KBM-7 (cell line): ENCODE measurements at regions not wholly inside any gene's neighbourhood (a gene's known extent, or its start where the extent isn't known, plus 50 kb on each side); places are given as distances from the start of the nearest gene placed in this dataset.

Source experiments
- DNase-seq: peaks from one replicate; pipeline ENCODE4 v3.0.0-alpha.2; 2015
- in situ Hi-C: fragments of 300-500 bp; cut with MboI; formaldehyde crosslinking; loops from 2 replicates; pipeline ENCODE4 v1.14.3; 2020; ENCODE audit warnings: low sequenced_read_pairs, low pct_unique_long_range_greater_than_20kb, mixed read lengths

GRCh38 chr2:148567716-148568115 is 76.8 kb upstream of the EPC2 start:
- in situ Hi-C loops = loop anchor here (25.0 kb wide), 1 partner anchor 420 kb away; no protein-coding TSS in a partner anchor
- no peak for DNase-seq

GRCh38 chr2:148568597-148568996 is 76.0 kb upstream of the EPC2 start:
- no peak for DNase-seq
- in situ Hi-C loops = loop anchor here (25.0 kb wide), 1 partner anchor 419 kb away; no protein-coding TSS in a partner anchor

DNA sequence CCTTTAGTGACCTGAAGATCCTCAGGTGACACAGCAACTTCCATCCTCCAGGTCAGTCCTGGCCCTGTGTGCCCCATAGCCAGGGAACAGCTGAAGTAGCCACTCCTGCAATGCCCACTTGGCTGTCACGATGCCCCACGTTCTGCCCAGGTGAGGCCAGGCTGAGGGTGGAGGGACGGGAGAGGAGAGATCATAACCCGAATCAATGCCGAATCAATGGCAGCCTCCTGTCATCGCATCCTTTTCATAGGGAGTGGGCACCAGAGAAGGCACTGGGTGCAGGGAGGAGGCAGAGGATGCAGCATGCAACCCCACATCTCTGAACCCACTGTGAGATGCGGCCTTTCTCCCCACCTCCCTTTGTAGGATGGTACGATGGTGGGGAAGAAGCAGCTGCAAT is 75.3 kb upstream of the EPC2 start:
- in situ Hi-C loops = loop anchor here (25.0 kb wide), 1 partner anchor 418 kb away; no protein-coding TSS in a partner anchor
- no peak for DNase-seq

DNA sequence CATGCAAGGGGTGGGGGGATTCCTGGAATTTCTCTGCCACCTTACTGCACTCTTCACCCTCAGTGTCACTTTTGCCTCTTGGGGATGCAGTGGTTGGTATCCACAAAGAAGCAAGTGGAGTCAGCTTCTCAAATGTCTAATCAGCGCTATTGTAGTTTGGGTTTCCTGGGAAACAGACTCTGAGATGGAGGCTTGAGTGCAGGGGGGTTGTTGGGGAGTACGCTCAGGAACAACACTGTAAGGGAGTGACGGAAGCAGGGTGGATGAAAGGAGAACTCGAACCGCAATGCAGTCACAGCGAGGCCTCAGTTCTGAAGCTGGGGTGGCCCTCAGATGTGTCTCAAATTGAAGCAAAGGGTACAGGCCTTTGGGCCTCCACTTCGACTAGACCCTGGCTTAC is 73.6 kb upstream of the EPC2 start:
- DNase-seq = no peak
- in situ Hi-C loops = loop anchor here (25.0 kb wide), 1 partner anchor 416 kb away; no protein-coding TSS in a partner anchor

DNA sequence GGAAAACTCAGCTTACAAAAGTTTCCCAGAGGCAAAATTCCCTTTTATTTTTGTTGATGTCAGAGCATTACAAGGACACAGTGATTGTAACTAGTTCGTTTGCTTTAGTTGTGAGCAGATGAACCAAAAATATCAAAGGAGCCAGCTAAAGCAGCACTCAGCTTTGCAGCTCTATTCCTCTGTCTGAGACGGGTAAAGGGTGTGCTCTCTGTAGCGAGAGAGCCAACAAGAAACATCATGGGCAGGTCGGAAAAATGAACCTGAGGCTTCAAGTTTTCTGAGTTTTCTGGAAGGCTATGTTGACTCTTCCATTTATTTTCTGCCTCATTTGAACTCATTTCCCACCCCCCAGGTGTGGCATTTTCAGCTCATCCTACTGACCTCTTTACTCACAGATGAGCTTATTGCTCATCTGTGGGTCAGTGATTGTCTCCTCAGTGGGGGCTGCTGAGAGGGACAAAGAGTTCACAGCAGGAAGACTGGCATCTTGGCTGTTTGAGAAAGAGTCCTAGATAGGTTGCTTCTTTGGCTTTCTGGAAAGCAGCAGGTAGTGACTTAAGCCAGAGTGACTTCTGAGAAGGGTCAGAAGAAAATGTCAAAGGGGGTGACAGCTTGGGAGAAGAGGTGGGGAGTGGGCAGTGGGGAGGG is 66.6 kb upstream of the EPC2 start:
- no peak for DNase-seq
- in situ Hi-C loops = no loop called here

DNA sequence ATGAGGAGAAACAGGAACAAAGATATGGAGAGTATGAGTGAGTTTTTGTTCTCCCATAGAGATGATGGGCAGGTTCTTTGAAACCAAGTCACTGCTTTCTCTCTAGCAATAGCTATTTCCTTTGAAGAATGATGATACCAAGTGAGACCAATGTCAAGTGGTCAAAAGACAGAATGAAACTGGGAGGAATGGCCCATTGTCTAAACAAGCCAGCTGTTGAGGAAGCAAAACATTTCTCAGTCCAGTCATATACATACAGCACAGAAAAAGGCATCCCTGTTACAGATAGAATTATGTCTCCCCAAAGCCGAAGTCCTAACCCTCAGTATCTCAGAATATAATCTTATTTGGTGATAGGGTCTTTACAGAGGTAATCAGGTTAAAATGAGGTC is 66.1 kb upstream of the EPC2 start:
- no peak for DNase-seq
- in situ Hi-C loops = no loop called here

DNA sequence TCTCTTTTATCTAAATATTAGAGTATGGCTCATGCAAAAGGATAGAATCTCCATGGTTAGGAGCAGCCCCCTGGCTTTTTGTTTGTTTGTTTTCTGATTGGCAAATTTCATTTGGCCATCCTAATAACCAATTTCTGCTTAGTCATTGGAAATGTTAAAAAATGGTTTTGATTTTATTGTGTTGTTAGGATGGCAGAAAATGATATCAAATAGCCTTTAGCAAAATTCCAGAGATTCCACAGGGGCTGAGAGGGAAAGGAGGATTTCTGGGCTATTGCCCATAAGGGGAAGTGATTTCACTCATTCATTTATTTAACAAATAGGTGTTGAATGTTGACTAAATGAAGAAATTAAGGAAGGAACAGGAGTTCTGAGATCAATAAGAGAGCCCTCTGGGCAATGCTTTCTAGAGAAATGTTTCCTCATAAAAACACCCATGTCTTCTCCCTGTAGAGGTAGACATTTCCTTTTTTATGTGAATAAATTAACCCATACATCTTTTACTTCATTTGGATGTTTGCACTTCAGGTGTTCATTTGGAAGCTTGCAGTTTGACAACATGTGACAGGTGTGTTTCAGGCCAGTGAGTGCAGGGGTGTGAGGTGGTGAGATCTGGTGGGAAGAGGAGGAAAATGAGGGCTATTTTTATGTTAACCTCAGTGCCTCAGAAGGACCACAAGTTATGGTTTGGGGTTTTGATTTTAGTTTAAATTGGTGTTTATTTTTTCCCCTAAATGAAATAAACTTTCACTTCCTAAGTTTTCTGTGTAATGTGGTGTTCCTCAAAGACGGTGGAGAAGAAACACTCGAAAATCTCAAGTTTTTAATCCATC is 61.7 kb upstream of the EPC2 start:
- in situ Hi-C loops = no loop called here
- DNase-seq = no peak

- no peak for DNase-seq
- in situ Hi-C loops = no loop called here
Measured at GRCh38 chr2:148585696-148586095, 58.9 kb upstream of the EPC2 start.

DNA sequence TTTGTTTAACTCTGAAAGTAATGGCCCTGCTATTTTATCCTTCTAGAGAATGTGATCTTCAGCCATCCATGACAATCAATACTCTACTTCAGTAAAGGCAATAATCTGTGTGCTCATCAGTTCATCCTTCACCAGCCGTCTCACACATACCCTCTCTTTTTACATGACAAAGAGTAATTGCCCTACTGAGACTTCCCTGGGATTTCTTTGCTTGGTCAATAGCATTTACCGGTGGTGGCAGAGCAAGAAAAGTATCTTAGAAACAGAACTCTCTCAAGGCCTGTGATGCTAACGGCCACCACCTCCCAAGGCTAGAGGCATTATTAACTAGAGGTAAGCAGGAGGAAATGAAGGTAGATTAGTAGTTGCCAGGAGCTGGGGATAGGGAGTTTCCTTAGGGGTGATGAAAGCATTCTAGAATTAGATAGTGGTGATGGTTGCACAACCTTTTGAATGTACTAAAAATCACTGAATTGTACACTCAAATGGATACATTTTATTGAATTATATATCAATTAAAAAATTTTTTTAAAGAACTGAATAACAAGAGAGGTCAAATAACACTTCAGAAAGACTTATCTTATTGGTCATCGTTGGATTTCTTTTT is 57.9 kb upstream of the EPC2 start:
- DNase-seq = no peak
- in situ Hi-C loops = no loop called here

DNA sequence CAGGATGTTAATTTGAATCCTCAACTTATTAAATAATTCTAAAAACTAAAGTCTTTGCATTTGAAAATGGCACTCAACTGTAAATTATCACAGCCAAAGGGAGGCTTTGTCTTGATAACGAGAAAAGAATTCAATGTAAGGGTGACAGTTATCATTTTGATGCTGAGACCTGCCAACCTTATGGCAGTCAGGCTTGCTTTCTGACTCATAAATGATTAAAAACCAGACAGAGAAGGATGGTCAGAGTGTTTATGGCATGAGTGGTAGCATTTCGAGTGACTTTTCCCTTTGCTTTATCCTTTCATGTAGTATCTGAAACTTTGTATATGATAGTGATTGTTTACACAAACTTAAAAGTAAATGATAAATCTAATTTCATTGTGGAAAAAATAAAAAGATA is 53.9 kb upstream of the EPC2 start:
- DNase-seq = no peak
- in situ Hi-C loops = no loop called here

- DNase-seq = no peak
- in situ Hi-C loops = no loop called here
Measured at GRCh38 chr2:148592791-148593190, 51.8 kb upstream of the EPC2 start.

- in situ Hi-C loops = no loop called here
- no peak for DNase-seq
Measured at GRCh38 chr2:148593421-148593820, 51.1 kb upstream of the EPC2 start.

DNA sequence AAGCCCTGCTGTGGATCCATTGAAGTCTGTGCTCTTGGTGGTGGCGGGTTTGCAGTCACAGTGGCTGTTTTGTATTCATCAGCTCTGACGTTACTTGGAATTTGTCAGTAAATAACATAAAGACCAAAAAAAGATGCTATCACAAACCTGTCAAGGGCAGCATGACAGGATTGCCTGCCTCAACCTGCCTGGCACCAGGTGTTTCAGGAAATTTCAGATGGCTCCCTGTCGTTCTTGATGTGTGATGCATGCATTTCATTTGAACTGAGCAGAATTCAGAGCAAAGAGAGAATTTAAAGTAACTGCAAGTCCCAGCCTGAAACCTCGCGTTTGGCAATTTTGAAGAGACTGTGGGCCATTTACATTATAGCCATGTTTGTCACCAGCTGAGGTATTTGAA is 50.3 kb upstream of the EPC2 start:
- DNase-seq = no peak
- in situ Hi-C loops = no loop called here
